K562 (cell line): ENCODE measurements at regions not wholly inside any gene's neighbourhood (a gene's known extent, or its start where the extent isn't known, plus 50 kb on each side); places are given as distances from the start of the nearest gene placed in this dataset.

Source experiments
- HNRNPLL ChIP-seq: fragments of 200-400 bp; formaldehyde crosslinking; IDR thresholded peaks from 2 replicates; pipeline ENCODE4 v1.6.1; 2017; ENCODE audit warnings: low read length, low read depth, mild to moderate bottlenecking; ENCODE audit not compliant: poor library complexity, severe bottlenecking
- POLR2A ChIP-seq: fragments of 450-650 bp; conservative IDR thresholded peaks from 2 replicates; pipeline ENCODE4 v1.6.1; 2016
- SMC3 ChIP-seq: conservative IDR thresholded peaks from 2 replicates; pipeline ENCODE4 v1.6.1; 2011; ENCODE audit warnings: low read depth, low read length, improper control_type of control experiment; ENCODE audit not compliant: insufficient read depth
- SRSF3 ChIP-seq: fragments of 200-400 bp; formaldehyde crosslinking; IDR thresholded peaks from 2 replicates; pipeline ENCODE4 v1.6.1; 2016; ENCODE audit warnings: mild to moderate bottlenecking, low read length, moderate library complexity; ENCODE audit not compliant: insufficient read depth
- TAF15 ChIP-seq: fragments of 200-400 bp; formaldehyde crosslinking; IDR thresholded peaks from 2 replicates; pipeline ENCODE4 v1.6.1; 2017; ENCODE audit warnings: mild to moderate bottlenecking, low read depth, low read length, moderate library complexity
- TARDBP ChIP-seq: fragments of 450-650 bp; IDR thresholded peaks from 2 replicates; pipeline ENCODE4 v1.6.1; 2016
- ZFP36 ChIP-seq: fragments of 150-350 bp; IDR thresholded peaks from 2 replicates; pipeline ENCODE4 v1.6.1; 2018; ENCODE audit warnings: low read length, low read depth; ENCODE audit not compliant: partially characterized antibody
- TF ChIP-seq, protein P1 (sequence below), 2 experiments: fragments of 450-650 bp in 1 of 2; IDR thresholded peaks; 2 replicates each; pipeline ENCODE4 v1.6.1; 2011 to 2017; ENCODE audit warnings: low read depth in 2 of 2, antibody characterized with exemption in 1 of 2, borderline replicate concordance in 1 of 2, low read length in 1 of 2, mild to moderate bottlenecking in 1 of 2, mixed read lengths in 1 of 2; ENCODE audit not compliant: control insufficient read depth in 1 of 2
- TF ChIP-seq, protein P2 (sequence below): fragments of 250-450 bp; sonication (Bioruptor Pico); IDR thresholded peaks from 2 replicates; pipeline ENCODE4 v1.8.0; 2021; ENCODE audit warnings: moderate library complexity, mild to moderate bottlenecking, inconsistent platforms

DNA sequence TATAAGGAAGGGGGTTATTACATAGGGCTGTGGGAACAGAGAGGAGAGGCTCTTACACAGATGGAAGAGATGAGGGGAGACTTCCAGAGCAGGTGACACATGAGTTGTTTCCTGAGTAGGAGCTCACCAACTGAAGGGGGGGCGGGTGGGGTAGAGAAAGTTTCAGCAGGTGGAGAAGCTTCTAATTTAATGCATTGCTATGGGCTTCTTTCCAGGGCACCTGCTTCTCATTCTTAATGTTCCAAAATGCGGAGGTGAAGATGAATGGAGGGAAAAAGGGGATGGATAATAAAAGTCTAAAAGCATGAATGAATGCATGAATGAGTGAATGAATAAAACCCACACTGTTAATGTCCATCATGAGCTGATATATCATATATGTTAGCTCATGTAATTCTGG lies 439.0 kb upstream of the CCL2 start (continued):
- TF ChIP-seq, protein P1, sequence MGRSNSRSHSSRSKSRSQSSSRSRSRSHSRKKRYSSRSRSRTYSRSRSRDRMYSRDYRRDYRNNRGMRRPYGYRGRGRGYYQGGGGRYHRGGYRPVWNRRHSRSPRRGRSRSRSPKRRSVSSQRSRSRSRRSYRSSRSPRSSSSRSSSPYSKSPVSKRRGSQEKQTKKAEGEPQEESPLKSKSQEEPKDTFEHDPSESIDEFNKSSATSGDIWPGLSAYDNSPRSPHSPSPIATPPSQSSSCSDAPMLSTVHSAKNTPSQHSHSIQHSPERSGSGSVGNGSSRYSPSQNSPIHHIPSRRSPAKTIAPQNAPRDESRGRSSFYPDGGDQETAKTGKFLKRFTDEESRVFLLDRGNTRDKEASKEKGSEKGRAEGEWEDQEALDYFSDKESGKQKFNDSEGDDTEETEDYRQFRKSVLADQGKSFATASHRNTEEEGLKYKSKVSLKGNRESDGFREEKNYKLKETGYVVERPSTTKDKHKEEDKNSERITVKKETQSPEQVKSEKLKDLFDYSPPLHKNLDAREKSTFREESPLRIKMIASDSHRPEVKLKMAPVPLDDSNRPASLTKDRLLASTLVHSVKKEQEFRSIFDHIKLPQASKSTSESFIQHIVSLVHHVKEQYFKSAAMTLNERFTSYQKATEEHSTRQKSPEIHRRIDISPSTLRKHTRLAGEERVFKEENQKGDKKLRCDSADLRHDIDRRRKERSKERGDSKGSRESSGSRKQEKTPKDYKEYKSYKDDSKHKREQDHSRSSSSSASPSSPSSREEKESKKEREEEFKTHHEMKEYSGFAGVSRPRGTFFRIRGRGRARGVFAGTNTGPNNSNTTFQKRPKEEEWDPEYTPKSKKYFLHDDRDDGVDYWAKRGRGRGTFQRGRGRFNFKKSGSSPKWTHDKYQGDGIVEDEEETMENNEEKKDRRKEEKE (IDR thresholded peaks at IDR 0.05; ENCODE audit: borderline replicate concordance in 1 of 2, control insufficient read depth in 1 of 2, low read depth in 2 of 2, low read length in 1 of 2) = no peak
- TF ChIP-seq ZFP36 = no peak
- TF ChIP-seq, protein P2, sequence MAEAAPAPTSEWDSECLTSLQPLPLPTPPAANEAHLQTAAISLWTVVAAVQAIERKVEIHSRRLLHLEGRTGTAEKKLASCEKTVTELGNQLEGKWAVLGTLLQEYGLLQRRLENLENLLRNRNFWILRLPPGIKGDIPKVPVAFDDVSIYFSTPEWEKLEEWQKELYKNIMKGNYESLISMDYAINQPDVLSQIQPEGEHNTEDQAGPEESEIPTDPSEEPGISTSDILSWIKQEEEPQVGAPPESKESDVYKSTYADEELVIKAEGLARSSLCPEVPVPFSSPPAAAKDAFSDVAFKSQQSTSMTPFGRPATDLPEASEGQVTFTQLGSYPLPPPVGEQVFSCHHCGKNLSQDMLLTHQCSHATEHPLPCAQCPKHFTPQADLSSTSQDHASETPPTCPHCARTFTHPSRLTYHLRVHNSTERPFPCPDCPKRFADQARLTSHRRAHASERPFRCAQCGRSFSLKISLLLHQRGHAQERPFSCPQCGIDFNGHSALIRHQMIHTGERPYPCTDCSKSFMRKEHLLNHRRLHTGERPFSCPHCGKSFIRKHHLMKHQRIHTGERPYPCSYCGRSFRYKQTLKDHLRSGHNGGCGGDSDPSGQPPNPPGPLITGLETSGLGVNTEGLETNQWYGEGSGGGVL (CRISPR knock-in tag) = no peak
- TF ChIP-seq TARDBP = no peak
- no peak for TF ChIP-seq POLR2A
- no peak for TF ChIP-seq HNRNPLL
- TF ChIP-seq TAF15 = no peak
- TF ChIP-seq SMC3 = no peak
- no peak for TF ChIP-seq SRSF3
- TF ChIP-seq, all 486 proteins: peak for 0
